Neural progenitor cell (in vitro differentiated cells): ENCODE measurements at regions not wholly inside any gene's neighbourhood (a gene's known extent, or its start where the extent isn't known, plus 50 kb on each side); places are given as distances from the start of the nearest gene placed in this dataset.

Experiments used
- DNase-seq: peaks from one replicate; pipeline ENCODE4 v3.0.0-alpha.2; 2016; ENCODE audit warnings: low spot score
- H2AFZ ChIP-seq: fragments of 200-600 bp; sonication (generic); replicated peaks from 2 replicates; pipeline ENCODE4 v1.6.1; 2016; ENCODE audit warnings: antibody characterized with exemption
- H3F3A ChIP-seq: fragments of 200-600 bp; sonication (generic); 2 replicates; pipeline ENCODE4 v1.6.1; 2016; ENCODE audit warnings: antibody characterized with exemption, low read depth
- H3K27ac ChIP-seq: fragments of 200-600 bp; sonication (generic); 2 replicates; pipeline ENCODE4 v1.5.1; 2016; ENCODE audit warnings: mild to moderate bottlenecking
- H3K27me3 ChIP-seq: fragments of 200-600 bp; sonication (generic); 2 replicates; pipeline ENCODE4 v1.6.1; 2016; ENCODE audit warnings: mild to moderate bottlenecking, moderate library complexity
- H3K36me3 ChIP-seq: fragments of 200-600 bp; sonication (generic); 2 replicates; pipeline ENCODE4 v1.5.1; 2016
- H3K4me1 ChIP-seq: fragments of 200-600 bp; sonication (generic); 2 replicates; pipeline ENCODE4 v1.6.1; 2016; ENCODE audit warnings: mixed run types
- H3K4me2 ChIP-seq: fragments of 200-600 bp; sonication (generic); 2 replicates; pipeline ENCODE4 v1.6.1; 2016
- H3K4me3 ChIP-seq: fragments of 200-600 bp; sonication (generic); 2 replicates; pipeline ENCODE4 v1.5.1; 2016
- H3K79me2 ChIP-seq: fragments of 200-600 bp; sonication (generic); 2 replicates; pipeline ENCODE4 v1.6.1; 2016; ENCODE audit warnings: low read depth
- H3K9ac ChIP-seq: fragments of 200-600 bp; sonication (generic); 2 replicates; pipeline ENCODE4 v1.6.1; 2016
- H3K9me3 ChIP-seq: fragments of 200-600 bp; sonication (generic); 2 replicates; pipeline ENCODE4 v1.5.1; 2016; ENCODE audit warnings: low read depth
- H4K20me1 ChIP-seq: fragments of 200-600 bp; sonication (generic); 2 replicates; pipeline ENCODE4 v1.6.1; 2016; ENCODE audit warnings: low read depth
- H3K27ac Mint-ChIP-seq: 3 replicates; pipeline ENCODE4 v1.8.0; 2021; ENCODE audit warnings: mixed read lengths
- H3K27me3 Mint-ChIP-seq: 2 replicates; pipeline ENCODE4 v1.8.0; 2022; ENCODE audit warnings: low read depth, mild to moderate bottlenecking, inconsistent platforms, moderate library complexity, mixed read lengths; ENCODE audit not compliant: insufficient read depth
- H3K36me3 Mint-ChIP-seq: 3 replicates; pipeline ENCODE4 v1.8.0; 2021; ENCODE audit warnings: mixed read lengths
- H3K4me1 Mint-ChIP-seq: 3 replicates; pipeline ENCODE4 v1.8.0; 2021; ENCODE audit warnings: mixed read lengths
- H3K4me3 Mint-ChIP-seq: 3 replicates; pipeline ENCODE4 v1.8.0; 2021; ENCODE audit warnings: mild to moderate bottlenecking, moderate library complexity, mixed read lengths
- H3K9me3 Mint-ChIP-seq: 3 replicates; pipeline ENCODE4 v1.8.0; 2020; ENCODE audit warnings: mixed read lengths
- EZH2 ChIP-seq: fragments of 200-600 bp; sonication (generic); IDR thresholded peaks from 2 replicates; pipeline ENCODE4 v1.6.1; 2017; ENCODE audit warnings: antibody characterized with exemption, mild to moderate bottlenecking, moderate library complexity
- EZH2phosphoT487 ChIP-seq: fragments of 200-600 bp; sonication (generic); IDR thresholded peaks from 2 replicates; pipeline ENCODE4 v1.6.1; 2017; ENCODE audit warnings: antibody characterized with exemption
- TF ChIP-seq, protein P1 (sequence below): fragments of 200-600 bp; sonication (generic); IDR thresholded peaks from 2 replicates; pipeline ENCODE4 v1.5.1; 2017; ENCODE audit warnings: antibody characterized with exemption, mild to moderate bottlenecking

DNA sequence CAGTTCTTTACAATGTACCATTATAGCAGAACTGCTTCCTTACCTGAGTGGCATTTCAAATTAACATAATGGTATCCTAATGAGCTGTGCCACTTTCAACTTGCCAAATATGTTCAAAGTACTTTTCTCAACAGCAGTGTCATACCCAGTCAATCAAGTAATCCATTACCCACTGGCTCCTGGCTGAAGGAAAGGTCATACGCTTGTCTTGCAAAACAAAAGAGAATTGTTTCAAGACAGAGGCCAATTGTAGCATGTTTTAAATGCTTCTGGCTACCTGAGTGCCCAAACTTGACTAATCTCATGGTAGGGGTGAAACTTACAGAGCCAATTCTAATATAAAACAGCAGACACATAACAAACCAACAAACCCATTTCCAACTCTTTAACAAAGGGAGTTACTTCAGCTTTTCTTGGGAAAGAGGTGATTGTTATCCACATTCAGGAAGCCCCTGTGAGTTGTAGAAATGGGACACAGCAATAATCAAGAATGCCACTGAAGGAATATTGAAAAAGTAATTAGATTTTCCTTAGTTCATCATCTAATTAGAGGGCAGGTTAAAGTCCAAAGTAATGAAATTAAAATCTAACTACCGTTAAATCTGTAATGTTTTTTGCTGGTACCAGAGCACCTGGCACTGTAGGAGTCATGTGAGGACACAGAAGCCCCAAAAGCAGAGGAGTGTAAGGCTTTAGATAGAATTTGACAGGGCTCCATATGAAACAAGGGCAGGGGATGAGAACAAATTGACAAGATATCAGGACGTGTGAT lies 241.9 kb downstream of the RWDD3 start:
- no peak overlapping the region for H3K27ac ChIP-seq
- no peak overlapping the region for H3K4me3 ChIP-seq
- no peak overlapping the region for H3K27ac Mint-ChIP-seq
- H3K27me3 Mint-ChIP-seq, result no peaks in the 10 kb centered on the region
- no peak overlapping the region for H3K4me3 Mint-ChIP-seq
- TF ChIP-seq, protein P1, sequence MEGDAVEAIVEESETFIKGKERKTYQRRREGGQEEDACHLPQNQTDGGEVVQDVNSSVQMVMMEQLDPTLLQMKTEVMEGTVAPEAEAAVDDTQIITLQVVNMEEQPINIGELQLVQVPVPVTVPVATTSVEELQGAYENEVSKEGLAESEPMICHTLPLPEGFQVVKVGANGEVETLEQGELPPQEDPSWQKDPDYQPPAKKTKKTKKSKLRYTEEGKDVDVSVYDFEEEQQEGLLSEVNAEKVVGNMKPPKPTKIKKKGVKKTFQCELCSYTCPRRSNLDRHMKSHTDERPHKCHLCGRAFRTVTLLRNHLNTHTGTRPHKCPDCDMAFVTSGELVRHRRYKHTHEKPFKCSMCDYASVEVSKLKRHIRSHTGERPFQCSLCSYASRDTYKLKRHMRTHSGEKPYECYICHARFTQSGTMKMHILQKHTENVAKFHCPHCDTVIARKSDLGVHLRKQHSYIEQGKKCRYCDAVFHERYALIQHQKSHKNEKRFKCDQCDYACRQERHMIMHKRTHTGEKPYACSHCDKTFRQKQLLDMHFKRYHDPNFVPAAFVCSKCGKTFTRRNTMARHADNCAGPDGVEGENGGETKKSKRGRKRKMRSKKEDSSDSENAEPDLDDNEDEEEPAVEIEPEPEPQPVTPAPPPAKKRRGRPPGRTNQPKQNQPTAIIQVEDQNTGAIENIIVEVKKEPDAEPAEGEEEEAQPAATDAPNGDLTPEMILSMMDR, result no peak
- TF ChIP-seq EZH2phosphoT487, result no peak
- no peak for TF ChIP-seq EZH2
- peaks cover 17% of the 10 kb centered on the region for H3K4me1 ChIP-seq
- H3K4me2 ChIP-seq, result no peak overlapping the region
- H4K20me1 ChIP-seq, result no peaks in the 10 kb centered on the region
- no peak overlapping the region for H3K9ac ChIP-seq
- H3K9me3 Mint-ChIP-seq, result peaks cover 9% of the 10 kb centered on the region
- no peak for DNase-seq
- H3K36me3 ChIP-seq, result no peaks in the 10 kb centered on the region
- no peaks in the 10 kb centered on the region for H3K79me2 ChIP-seq
- no peaks in the 10 kb centered on the region for H3K9me3 ChIP-seq
- peaks cover 6% of the 10 kb centered on the region for H3F3A ChIP-seq
- no peaks in the 10 kb centered on the region for H3K27me3 ChIP-seq
- H2AFZ ChIP-seq, result no peak overlapping the region
- no peaks in the 10 kb centered on the region for H3K4me1 Mint-ChIP-seq
- peaks cover 2% of the 10 kb centered on the region for H3K36me3 Mint-ChIP-seq

- Mint-ChIP-seq H3K4me3 (no peak overlapping the region), H3K27me3 (peaks cover 2% of the 10 kb centered on the region), H3K27ac (no peak overlapping the region), H3K36me3 (no peaks in the 10 kb centered on the region), H3K9me3 (no peaks in the 10 kb centered on the region), H3K4me1 (peaks cover 6% of the 10 kb centered on the region)
- no peaks in the 10 kb centered on the region for H3K9me3 ChIP-seq
- H4K20me1 ChIP-seq, result no peaks in the 10 kb centered on the region
- H3K4me3 ChIP-seq, result no peak overlapping the region
- H3F3A ChIP-seq, result no peaks in the 10 kb centered on the region
- no peak overlapping the region for H3K27ac ChIP-seq
- TF ChIP-seq EZH2 (no peak), EZH2phosphoT487 (no peak)
- TF ChIP-seq, protein P1, result no peak
- no peak overlapping the region for H2AFZ ChIP-seq
- no peaks in the 10 kb centered on the region for H3K27me3 ChIP-seq
- no peak overlapping the region for H3K4me2 ChIP-seq
- H3K4me1 ChIP-seq, result no peaks in the 10 kb centered on the region
- H3K36me3 ChIP-seq, result no peaks in the 10 kb centered on the region
- DNase-seq, result no peak
- no peaks in the 10 kb centered on the region for H3K79me2 ChIP-seq
- no peak overlapping the region for H3K9ac ChIP-seq
These were observed 262.3 kb downstream of the RWDD3 start for GRCh38 chr1:95496307-95496706.

DNA sequence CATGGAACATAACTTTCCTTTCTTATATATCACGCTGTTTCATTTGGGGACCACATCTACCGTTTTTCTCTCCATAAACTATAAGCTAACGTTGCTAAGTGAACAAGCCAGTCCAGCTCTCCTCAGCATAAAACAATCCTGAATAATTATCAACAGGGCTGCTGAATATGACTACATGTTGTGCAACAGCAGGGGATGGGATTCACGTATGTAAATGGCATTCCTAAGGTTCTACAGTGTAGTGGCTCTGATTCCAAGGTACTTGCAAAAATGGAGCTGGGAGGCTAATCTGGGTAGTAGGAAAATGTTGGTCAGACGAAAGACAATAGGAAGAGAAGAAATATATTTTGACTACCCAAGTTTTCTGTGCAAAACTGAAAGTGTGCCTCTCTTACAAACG lies 262.8 kb downstream of the RWDD3 start:
- Histone ChIP-seq H3K9me3 (no peaks in the 10 kb centered on the region), H3F3A (no peaks in the 10 kb centered on the region), H2AFZ (no peak overlapping the region), H3K9ac (no peak overlapping the region), H3K4me1 (no peaks in the 10 kb centered on the region), H4K20me1 (no peaks in the 10 kb centered on the region), H3K4me3 (no peak overlapping the region), H3K36me3 (no peaks in the 10 kb centered on the region), H3K79me2 (no peaks in the 10 kb centered on the region), H3K27ac (no peak overlapping the region), H3K4me2 (no peak overlapping the region), H3K27me3 (no peaks in the 10 kb centered on the region)
- TF ChIP-seq, protein P1, result no peak
- Mint-ChIP-seq H3K27me3 (peaks cover 2% of the 10 kb centered on the region), H3K9me3 (no peaks in the 10 kb centered on the region), H3K4me3 (no peak overlapping the region), H3K4me1 (peaks cover 6% of the 10 kb centered on the region), H3K36me3 (no peaks in the 10 kb centered on the region), H3K27ac (no peak overlapping the region)
- no peak for DNase-seq
